Left lung (tissue), 4 donors: ENCODE measurements at regions not wholly inside any gene's neighbourhood (a gene's known extent, or its start where the extent isn't known, plus 50 kb on each side); places are given as distances from the start of the nearest gene placed in this dataset.

Experiments
- ATAC-seq: fragments of 200-7000 bp; cut with Tn5 transposase; one replicate; pipeline ENCODE4 v1.9.1; 2020; ENCODE audit warnings: moderate library complexity
- DNase-seq, 4 donors: peaks; one replicate each; pipeline ENCODE4 v3.0.0-alpha.2; 2013 to 2020
- H3K27ac ChIP-seq, 2 donors: fragments of 200-600 bp; sonication (generic) in 1 of 2; one replicate each; pipeline versions ENCODE4 v1.5.0 to v1.8.0; 2020 to 2021
- H3K27me3 ChIP-seq, 2 donors: fragments of 200-600 bp; sonication (generic) in 1 of 2; one replicate each; pipeline versions ENCODE4 v1.5.0 to v1.8.0; 2020 to 2021
- H3K36me3 ChIP-seq, 2 donors: fragments of 200-600 bp; sonication (generic) in 1 of 2; one replicate each; pipeline versions ENCODE4 v1.5.0 to v1.8.0; 2020 to 2021
- H3K4me1 ChIP-seq, 2 donors: fragments of 200-600 bp; one replicate each; pipeline ENCODE4 v1.8.0; 2021
- H3K4me3 ChIP-seq, 2 donors: fragments of 200-600 bp; sonication (generic) in 1 of 2; one replicate each; pipeline versions ENCODE4 v1.5.0 to v1.8.0; 2020 to 2021; ENCODE audit warnings: mild to moderate bottlenecking in 1 of 2
- H3K9me3 ChIP-seq, 2 donors: fragments of 200-600 bp; sonication (generic) in 1 of 2; one replicate each; pipeline versions ENCODE4 v1.5.0 to v1.8.0; 2020 to 2021
- intact Hi-C, 2 donors: fragments of 100-400 bp; cut with DNase I; formaldehyde crosslinking; loops; one replicate each; pipeline versions ENCODE4 v1.11.2 to v1.14.2; 2022
- TF ChIP-seq, protein P1 (sequence below), 2 donors: fragments of 200-600 bp; sonication (generic) in 1 of 2; IDR thresholded peaks; one replicate each; pipeline versions ENCODE4 v1.5.0 to v1.8.0; 2021; ENCODE audit warnings: antibody characterized with exemption in 2 of 2
- donor health status: DM: no; HTN: yes; CAD: no.
- donor health status: DM: no; HTN: no; CAD: no.

DNA sequence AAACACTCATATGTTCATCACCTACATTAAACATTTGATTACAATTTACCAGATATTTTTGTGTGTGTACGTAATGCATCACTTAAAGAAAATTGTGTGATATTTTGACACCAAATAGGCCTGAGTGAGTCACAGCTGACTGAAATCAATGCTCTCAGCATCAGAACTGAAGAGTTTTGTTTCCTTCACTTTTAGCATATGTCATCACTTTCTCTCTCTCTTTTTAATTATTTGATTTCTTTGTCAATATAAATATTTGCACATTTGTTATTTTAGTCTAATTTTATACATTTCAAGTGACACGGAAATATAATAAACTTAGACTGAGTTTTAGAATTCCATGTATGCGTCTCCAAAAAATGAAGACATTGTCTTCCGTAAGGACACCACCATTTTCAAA lies 545.3 kb downstream of the PTPRC start:
- H3K4me3 ChIP-seq, result no peak overlapping the region
- no peak for ATAC-seq
- TF ChIP-seq, protein P1, sequence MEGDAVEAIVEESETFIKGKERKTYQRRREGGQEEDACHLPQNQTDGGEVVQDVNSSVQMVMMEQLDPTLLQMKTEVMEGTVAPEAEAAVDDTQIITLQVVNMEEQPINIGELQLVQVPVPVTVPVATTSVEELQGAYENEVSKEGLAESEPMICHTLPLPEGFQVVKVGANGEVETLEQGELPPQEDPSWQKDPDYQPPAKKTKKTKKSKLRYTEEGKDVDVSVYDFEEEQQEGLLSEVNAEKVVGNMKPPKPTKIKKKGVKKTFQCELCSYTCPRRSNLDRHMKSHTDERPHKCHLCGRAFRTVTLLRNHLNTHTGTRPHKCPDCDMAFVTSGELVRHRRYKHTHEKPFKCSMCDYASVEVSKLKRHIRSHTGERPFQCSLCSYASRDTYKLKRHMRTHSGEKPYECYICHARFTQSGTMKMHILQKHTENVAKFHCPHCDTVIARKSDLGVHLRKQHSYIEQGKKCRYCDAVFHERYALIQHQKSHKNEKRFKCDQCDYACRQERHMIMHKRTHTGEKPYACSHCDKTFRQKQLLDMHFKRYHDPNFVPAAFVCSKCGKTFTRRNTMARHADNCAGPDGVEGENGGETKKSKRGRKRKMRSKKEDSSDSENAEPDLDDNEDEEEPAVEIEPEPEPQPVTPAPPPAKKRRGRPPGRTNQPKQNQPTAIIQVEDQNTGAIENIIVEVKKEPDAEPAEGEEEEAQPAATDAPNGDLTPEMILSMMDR (IDR thresholded peaks at IDR 0.05), result no peak

DNA sequence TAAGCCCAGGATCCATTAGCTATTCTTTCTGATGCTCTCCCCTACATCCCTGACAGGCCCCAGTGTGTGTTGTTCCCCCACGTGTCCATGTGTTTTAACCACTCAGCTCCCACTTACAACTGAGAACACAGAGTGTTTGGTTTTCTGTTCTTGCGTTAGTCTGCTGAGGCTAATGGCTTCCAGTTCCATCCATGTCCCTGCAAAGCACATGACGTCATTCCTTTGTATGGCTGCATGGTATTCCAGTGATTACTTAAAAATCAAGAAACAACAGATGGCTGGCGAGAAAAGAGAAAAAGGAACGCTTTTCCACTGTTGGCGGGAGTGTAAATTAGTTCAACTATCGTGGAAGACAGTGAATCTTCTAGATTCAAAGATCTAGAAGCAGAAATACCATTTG lies 556.0 kb downstream of the PTPRC start:
- H3K36me3 ChIP-seq, result no peaks in the 10 kb centered on the region
- no peaks in the 10 kb centered on the region for H3K4me1 ChIP-seq
- DNase-seq, result no peak
- H3K27me3 ChIP-seq, result no peaks in the 10 kb centered on the region
- intact Hi-C loops, result no loop called here
- TF ChIP-seq, protein P1 (IDR thresholded peaks at IDR 0.05), result no peak
- H3K9me3 ChIP-seq, result no peaks in the 10 kb centered on the region
- no peak overlapping the region for H3K27ac ChIP-seq
- ATAC-seq, result no peak
- no peak overlapping the region for H3K4me3 ChIP-seq

More for the DNA sequence above, 545.3 kb downstream of the PTPRC start:
- H3K27me3 ChIP-seq, result no peaks in the 10 kb centered on the region
- H3K9me3 ChIP-seq, result no peaks in the 10 kb centered on the region
- H3K27ac ChIP-seq, result no peak overlapping the region
- no peaks in the 10 kb centered on the region for H3K4me1 ChIP-seq
- no peaks in the 10 kb centered on the region for H3K36me3 ChIP-seq
- intact Hi-C loops, result no loop called here
- DNase-seq, result no peak

DNA sequence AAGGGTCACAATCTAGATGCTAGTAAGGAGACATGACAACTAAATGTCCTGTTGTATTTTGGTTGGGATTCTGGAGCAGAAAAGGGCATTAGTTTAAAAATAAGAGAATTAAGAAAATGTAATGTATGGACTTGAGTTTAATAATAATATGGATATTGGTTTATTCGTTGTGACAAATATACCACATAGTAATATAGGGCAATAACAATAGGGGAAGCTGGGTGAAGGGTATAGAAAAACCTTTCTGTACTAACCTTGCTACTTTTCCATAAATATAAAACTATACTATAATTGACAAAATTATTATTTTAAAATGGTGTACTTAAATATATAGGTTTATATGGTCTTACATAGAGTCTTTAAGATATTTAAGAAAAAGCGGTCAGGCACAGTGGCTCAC lies 558.9 kb downstream of the PTPRC start:
- TF ChIP-seq, protein P1 (IDR thresholded peaks at IDR 0.05), result no peak
- Histone ChIP-seq H3K27ac (no peak overlapping the region), H3K4me1 (no peaks in the 10 kb centered on the region), H3K36me3 (no peaks in the 10 kb centered on the region), H3K4me3 (no peak overlapping the region), H3K27me3 (no peaks in the 10 kb centered on the region), H3K9me3 (no peaks in the 10 kb centered on the region)
- intact Hi-C loops, result no loop called here
- ATAC-seq (no peak), DNase-seq (no peak)

DNA sequence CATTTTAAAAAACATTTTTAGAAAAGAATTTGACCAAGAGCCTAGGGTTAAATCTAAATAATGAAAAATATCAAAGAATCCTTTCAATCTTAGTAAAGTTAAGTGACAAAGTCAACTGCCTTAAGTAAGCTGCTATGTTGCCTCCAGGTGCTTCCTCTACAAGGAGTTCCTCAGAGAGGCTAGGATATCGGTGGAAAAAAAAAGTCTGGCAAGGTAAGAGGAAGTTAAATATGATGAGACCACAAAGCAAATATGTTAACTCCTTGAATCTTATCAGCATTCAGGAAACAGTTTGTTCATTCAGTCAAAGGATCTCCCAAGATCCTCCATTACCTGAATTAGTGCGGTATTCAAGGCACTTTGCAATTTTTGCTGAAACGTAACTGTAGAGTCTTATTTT lies 563.5 kb downstream of the PTPRC start:
- ATAC-seq (peak; percentile 95), DNase-seq (peak in 1 of 4 donors; percentile 9)
- TF ChIP-seq, protein P1 (IDR thresholded peaks at IDR 0.05), result no peak

DNA sequence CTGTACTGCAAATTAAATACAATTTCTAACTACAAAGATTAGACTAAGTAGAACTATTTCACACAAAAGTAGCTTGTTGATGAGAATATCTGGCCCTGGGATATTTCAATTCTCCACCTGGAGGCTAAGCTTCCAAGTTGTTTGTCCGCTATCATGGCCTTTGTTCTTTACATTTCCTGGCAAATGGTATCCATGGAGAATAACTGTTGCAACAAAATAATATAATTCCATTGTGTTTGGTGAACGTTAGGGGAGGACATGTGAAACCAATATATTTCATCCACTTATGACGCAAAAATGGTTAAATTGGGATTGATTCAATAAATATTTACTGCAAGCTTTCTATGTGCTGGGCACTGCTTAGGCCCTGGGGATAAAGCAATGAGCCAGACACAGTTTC lies 565.4 kb downstream of the PTPRC start:
- Histone ChIP-seq H3K4me3 (no peak overlapping the region), H3K36me3 (no peaks in the 10 kb centered on the region), H3K27me3 (no peaks in the 10 kb centered on the region), H3K27ac (no peak overlapping the region), H3K9me3 (no peaks in the 10 kb centered on the region), H3K4me1 (no peaks in the 10 kb centered on the region)
- no peak for ATAC-seq
- TF ChIP-seq, protein P1 (IDR thresholded peaks at IDR 0.05), result no peak
- intact Hi-C loops, result no loop called here
- no peak for DNase-seq

More for the DNA sequence above, 563.5 kb downstream of the PTPRC start:
- no peak overlapping the region for H3K27ac ChIP-seq
- no peaks in the 10 kb centered on the region for H3K27me3 ChIP-seq
- H3K36me3 ChIP-seq, result no peaks in the 10 kb centered on the region
- no peaks in the 10 kb centered on the region for H3K9me3 ChIP-seq
- no peak overlapping the region for H3K4me3 ChIP-seq
- intact Hi-C loops, result no loop called here
- H3K4me1 ChIP-seq, result no peaks in the 10 kb centered on the region
